Neuron (in vitro differentiated cells): ENCODE measurements at regions not wholly inside any gene's neighbourhood (a gene's known extent, or its start where the extent isn't known, plus 50 kb on each side); places are given as distances from the start of the nearest gene placed in this dataset.

Experiments used
- H2AFZ ChIP-seq: one replicate; pipeline ENCODE4 v1.6.1; 2013; ENCODE audit warnings: low read depth, mild to moderate bottlenecking, inconsistent platforms, low read length, moderate library complexity
- H3K27me3 ChIP-seq: one replicate; pipeline ENCODE4 v1.6.1; 2013; ENCODE audit warnings: low read length; ENCODE audit not compliant: insufficient read depth
- H3K36me3 ChIP-seq: one replicate; pipeline ENCODE4 v1.6.1; 2013; ENCODE audit warnings: low read length; ENCODE audit not compliant: insufficient read depth
- H3K4me1 ChIP-seq: one replicate; pipeline ENCODE4 v1.6.1; 2013; ENCODE audit warnings: low read length; ENCODE audit not compliant: insufficient read depth
- H3K4me3 ChIP-seq: 2 replicates; pipeline ENCODE4 v1.5.1; 2013; ENCODE audit warnings: mild to moderate bottlenecking, low read length, moderate library complexity
- H3K9me3 ChIP-seq: one replicate; pipeline ENCODE4 v1.6.1; 2013; ENCODE audit warnings: low read length

DNA sequence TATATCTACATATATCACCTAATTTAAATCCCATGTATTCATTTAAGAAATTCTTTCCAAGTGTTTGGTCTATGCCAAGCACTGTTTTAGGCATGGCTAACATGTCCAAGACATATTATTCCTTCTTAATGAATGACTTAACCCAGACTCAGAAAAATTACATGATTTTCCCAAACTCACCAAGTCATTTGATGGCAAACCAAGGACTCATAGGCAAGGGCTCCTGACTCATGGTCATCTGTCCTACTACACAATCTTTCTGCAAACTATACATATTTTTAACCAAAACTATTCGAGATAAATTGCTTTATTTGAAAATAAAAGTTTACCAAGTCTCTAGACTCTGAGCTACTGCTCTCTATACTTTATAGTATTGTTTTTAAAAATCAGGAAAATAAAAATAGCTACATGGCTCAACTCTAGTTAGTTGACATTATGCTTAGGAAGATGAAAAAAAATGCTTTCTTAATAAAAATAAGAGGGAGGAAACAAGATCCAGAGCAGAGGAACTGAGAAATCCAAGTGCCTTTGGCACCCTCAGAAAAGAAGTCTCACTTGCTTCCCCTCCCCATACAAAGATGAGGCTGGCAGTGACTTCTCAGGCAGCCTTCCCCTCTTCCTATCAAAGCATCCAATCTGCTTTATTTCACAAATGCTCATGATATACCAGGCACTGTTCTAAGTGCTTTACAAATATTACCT, 182.2 kb downstream of the RSL24D1 start:
- H3K4me1 ChIP-seq: no peaks in the 10 kb centered on the region
- no peaks in the 10 kb centered on the region for H3K36me3 ChIP-seq
- H2AFZ ChIP-seq: no peak overlapping the region
- H3K9me3 ChIP-seq: no peaks in the 10 kb centered on the region
- no peak overlapping the region for H3K4me3 ChIP-seq
- H3K27me3 ChIP-seq: peaks cover 14% of the 10 kb centered on the region

DNA sequence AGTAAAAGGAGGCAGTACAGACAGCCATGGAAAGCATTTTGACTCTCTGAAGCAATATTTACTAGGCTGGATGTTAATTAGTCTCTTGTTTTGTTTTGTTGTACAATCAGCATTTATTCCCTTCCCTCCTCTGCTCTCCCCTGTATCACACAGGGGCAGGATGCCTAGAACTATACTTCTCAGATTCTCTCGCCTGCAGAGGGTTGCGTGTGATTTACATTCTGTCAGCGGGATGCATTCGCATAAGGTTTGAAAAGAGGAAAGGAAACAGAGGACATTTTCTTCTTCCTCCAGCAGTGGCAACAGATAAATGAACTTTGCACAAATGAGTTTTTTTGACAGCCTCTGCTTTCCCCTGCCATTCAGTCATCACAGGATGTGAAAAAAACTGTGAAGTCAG, 188.3 kb downstream of the RSL24D1 start:
- Histone ChIP-seq H3K4me3 (no peak overlapping the region), H3K36me3 (no peaks in the 10 kb centered on the region), H3K4me1 (peaks cover 3% of the 10 kb centered on the region), H3K9me3 (no peaks in the 10 kb centered on the region), H2AFZ (no peak overlapping the region), H3K27me3 (peaks cover 23% of the 10 kb centered on the region)

DNA sequence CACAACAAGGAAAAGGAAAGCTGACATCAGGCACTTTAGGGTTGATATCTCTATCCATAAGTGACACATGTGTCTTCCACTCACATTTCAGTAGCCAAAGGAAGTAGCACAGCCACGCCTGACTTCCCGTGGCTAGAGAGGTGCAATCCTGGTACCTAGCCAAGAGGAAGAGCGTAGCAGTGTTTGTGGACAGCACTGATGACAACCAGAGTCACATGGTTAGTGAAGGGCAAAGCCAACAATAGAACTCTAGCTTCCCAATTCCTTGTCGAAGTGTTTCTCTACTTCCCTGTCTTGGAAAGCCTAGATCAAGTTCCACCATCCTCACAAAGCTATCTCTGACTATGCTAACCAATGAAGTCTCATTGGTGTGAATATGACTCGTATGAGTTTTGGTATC, 189.2 kb downstream of the RSL24D1 start:
- H3K9me3 ChIP-seq: no peaks in the 10 kb centered on the region
- H3K27me3 ChIP-seq: peaks cover 23% of the 10 kb centered on the region
- no peaks in the 10 kb centered on the region for H3K36me3 ChIP-seq
- peaks cover 3% of the 10 kb centered on the region for H3K4me1 ChIP-seq
- no peak overlapping the region for H2AFZ ChIP-seq
- H3K4me3 ChIP-seq: no peak overlapping the region

DNA sequence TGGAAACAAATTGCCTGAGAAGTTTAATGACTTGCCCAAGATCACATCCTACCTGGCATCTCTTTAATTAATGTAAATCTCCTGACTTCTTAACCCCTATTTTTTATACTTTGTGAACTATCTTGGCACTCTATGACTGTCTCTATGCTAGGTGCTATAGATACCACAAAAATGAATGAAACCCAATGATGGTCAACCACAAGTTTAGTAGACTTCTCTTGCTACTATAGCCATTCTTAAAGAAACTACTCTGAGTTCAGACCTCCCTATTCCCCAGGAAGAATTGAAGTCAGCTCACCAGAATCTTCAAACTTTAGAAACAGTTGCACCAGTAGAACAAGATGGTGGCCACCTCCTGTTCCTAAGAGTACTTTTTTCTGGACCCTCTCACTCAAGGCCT, 191.1 kb downstream of the RSL24D1 start:
- Histone ChIP-seq H3K4me3 (no peak overlapping the region), H3K36me3 (no peaks in the 10 kb centered on the region), H3K4me1 (peaks cover 3% of the 10 kb centered on the region), H3K27me3 (peaks cover 19% of the 10 kb centered on the region), H3K9me3 (no peaks in the 10 kb centered on the region), H2AFZ (no peak overlapping the region)

DNA sequence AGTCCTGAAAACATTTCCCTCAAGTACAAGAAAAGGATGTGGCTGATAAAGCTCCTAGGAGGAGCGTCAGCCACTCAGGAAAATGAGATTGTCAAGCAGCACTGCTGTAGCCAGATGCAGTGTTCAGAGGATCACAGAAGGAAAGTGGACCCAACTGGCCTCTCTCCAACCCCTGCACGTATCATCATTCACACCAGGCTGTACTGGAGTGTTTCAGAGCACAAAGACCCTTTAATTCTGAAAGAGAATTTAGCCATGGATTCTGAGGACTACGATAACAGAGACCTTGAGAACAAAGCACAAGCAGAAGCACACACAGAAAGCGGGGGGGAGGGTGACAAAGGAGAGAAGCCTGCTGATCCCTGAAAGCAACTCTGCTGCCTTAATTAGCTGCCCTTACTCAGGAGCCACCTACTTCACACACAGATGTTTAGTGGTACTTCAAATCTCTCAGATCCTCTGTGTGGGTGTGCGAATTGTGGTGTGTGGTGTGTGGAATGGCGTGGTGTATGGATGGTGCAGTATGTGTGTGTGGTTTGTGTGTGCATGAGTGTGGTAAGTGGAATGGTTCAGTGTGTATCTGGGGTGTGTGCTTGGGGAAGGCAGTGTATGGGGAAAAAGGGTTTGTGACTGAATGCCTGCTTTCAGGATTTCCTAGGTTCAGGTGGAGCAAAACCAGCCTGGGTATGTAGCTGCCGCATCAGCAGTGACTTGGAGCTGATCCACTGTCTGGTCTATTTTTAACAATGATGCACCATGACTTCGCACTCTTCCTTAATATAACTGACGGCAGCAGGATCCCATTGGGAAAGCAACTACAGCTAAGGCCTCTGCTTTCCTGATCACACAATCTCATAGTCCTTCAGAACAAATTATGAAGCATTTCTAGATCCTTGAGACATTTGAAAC, 192.5 kb downstream of the RSL24D1 start:
- Histone ChIP-seq H3K9me3 (no peaks in the 10 kb centered on the region), H3K36me3 (no peaks in the 10 kb centered on the region), H3K4me3 (no peak overlapping the region), H2AFZ (no peak overlapping the region), H3K4me1 (peaks cover 3% of the 10 kb centered on the region), H3K27me3 (peaks cover 8% of the 10 kb centered on the region)

DNA sequence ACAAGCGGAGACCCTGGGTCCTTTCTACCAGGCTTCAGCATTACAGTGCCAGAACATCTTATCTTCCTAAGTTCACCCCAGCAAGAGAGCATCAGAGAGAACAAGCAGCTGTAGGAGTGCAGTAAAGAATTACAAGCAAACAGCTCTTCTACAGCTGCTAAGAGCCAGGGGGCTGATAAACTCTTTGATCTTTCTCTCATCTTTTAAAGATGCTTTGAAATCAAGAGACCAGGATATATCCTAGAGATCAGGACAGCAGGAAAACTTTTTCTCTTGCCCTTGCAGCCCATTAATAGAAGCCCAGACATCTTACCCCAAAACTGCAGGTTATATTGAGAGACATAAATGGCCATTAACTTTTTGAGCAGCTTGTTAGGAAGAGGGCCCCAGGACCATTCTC, 198.1 kb downstream of the RSL24D1 start:
- Histone ChIP-seq H3K36me3 (no peaks in the 10 kb centered on the region), H3K4me1 (no peaks in the 10 kb centered on the region), H3K4me3 (no peak overlapping the region), H3K9me3 (no peaks in the 10 kb centered on the region), H2AFZ (no peak overlapping the region), H3K27me3 (no peaks in the 10 kb centered on the region)

DNA sequence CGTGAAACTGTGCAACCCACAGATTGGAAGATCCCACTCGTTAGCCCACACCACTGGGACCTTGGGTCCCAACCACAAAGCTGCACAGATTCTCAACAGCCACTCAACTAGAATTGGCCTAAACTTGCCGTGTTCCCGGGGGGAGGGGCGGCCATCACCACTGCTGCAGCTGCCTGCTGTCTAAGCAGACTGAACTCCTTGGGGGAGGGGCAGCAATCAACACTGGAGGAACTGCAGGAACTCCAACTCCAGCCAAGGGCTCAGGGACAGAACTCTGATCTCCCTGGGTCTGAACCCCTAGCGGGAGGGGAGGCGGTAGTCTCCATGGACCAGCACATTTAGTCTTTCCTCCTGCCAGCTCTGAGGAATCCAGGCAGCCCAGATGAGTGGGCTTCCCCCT, 205.9 kb downstream of the RSL24D1 start:
- H3K27me3 ChIP-seq: no peaks in the 10 kb centered on the region
- H3K9me3 ChIP-seq: no peaks in the 10 kb centered on the region
- H3K36me3 ChIP-seq: no peaks in the 10 kb centered on the region
- H2AFZ ChIP-seq: no peak overlapping the region
- no peaks in the 10 kb centered on the region for H3K4me1 ChIP-seq
- no peak overlapping the region for H3K4me3 ChIP-seq

DNA sequence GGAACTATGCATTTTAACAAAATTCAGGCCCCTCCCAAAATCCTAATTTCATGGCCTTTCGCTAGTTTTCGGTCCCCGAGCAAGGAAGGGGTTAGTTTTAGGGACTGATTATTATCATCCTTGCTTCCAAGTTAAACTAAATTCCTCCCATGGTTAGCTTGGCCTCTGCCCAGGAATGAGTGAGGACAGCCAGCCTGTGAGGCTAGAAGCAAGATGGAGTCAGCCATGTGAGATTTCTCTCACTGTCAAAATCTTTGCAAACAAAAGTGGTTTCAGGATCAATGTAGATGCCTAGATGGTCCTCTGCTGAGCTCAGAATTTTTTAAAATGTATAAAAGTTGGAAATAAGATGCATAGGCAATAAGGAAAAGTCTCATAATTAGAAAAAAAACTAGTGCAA, 208.9 kb downstream of the RSL24D1 start:
- H3K4me1 ChIP-seq: no peaks in the 10 kb centered on the region
- H3K36me3 ChIP-seq: no peaks in the 10 kb centered on the region
- H2AFZ ChIP-seq: no peak overlapping the region
- no peaks in the 10 kb centered on the region for H3K27me3 ChIP-seq
- no peak overlapping the region for H3K4me3 ChIP-seq
- H3K9me3 ChIP-seq: no peaks in the 10 kb centered on the region

DNA sequence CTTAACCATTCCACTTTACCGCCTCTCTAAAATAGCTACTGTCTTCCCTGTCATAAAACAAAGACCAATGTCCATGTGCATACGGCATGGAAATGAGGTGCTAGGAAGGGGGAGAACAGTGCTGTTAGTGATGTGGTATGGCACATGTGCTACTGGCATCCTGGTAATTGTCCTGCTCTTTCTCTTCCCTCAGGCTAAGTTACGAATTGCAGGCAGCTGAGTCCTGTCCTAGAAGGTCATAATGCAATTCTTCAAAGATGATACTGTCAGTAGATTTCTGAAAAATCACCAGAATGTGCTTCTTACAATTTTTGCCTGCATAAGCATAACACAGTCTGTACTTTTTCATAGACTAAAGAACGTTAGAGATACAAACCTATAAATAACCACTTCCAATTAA, 216.8 kb downstream of the RSL24D1 start:
- Histone ChIP-seq H2AFZ (no peak overlapping the region), H3K4me1 (no peaks in the 10 kb centered on the region), H3K27me3 (no peaks in the 10 kb centered on the region), H3K4me3 (no peak overlapping the region), H3K9me3 (no peaks in the 10 kb centered on the region), H3K36me3 (no peaks in the 10 kb centered on the region)

DNA sequence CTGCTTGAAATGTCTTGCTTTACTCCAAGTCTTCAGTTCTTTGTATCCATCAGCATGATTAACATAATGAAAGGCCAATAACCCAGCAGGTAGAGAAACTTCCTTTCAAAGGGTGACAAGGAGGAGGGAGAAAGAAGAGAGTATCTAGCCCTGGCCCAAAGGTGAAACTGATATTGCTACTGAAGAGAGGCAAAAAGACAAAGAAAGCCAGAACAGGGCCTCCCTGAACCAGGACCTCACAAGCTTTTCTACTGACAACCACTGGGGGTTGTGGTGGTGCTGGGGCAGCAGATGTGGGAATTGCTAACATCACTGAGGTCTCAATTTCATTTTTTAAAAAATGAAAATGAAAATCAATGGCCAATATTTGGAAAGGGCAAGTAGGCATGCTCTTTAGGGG, 234.1 kb downstream of the RSL24D1 start:
- Histone ChIP-seq H3K9me3 (no peaks in the 10 kb centered on the region), H3K4me3 (no peak overlapping the region), H3K36me3 (no peaks in the 10 kb centered on the region), H3K27me3 (no peaks in the 10 kb centered on the region), H3K4me1 (no peaks in the 10 kb centered on the region), H2AFZ (no peak overlapping the region)

DNA sequence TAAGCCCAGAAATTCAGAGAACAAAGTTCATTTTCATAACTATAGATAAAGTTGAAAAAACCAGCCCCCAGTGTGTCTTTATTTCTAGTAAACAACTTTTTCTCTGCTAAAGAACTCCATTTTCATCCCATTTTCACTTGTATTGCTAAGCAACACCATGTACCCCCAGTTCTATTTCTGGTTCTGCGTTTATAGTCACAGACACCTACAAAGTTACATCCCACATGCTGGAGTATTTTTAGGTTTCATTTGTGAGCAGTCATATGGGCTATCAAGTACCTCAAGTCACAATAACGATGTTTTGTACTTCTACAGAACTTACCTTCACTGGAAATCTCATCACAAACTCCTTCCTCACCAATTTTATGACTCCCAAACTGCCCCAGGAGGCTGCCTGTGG, 236.5 kb downstream of the RSL24D1 start:
- H3K36me3 ChIP-seq: no peaks in the 10 kb centered on the region
- no peaks in the 10 kb centered on the region for H3K27me3 ChIP-seq
- H3K4me1 ChIP-seq: no peaks in the 10 kb centered on the region
- no peaks in the 10 kb centered on the region for H3K9me3 ChIP-seq
- H2AFZ ChIP-seq: no peak overlapping the region
- H3K4me3 ChIP-seq: no peak overlapping the region

DNA sequence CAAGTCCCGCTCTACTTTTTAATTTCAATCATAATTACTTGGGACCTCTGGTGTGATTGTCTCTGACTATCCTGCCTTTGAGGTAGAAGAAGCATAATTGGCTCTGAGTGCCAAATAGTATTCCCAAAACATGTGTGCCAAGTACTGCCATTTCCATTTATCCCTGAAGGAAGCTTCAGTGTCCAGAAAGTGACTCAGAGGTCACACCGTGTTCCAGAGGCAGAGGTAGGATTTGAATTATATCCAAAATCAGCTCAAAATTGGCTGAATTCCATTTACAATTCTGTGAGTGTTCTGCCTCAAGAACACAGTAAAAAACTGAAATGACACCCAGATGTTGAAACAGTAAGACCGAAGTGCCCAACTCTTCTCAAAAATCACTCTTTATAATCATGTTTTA, 255.3 kb downstream of the RSL24D1 start:
- Histone ChIP-seq H3K9me3 (no peaks in the 10 kb centered on the region), H3K36me3 (no peaks in the 10 kb centered on the region), H2AFZ (no peak overlapping the region), H3K27me3 (no peaks in the 10 kb centered on the region), H3K4me3 (no peak overlapping the region), H3K4me1 (no peaks in the 10 kb centered on the region)

DNA sequence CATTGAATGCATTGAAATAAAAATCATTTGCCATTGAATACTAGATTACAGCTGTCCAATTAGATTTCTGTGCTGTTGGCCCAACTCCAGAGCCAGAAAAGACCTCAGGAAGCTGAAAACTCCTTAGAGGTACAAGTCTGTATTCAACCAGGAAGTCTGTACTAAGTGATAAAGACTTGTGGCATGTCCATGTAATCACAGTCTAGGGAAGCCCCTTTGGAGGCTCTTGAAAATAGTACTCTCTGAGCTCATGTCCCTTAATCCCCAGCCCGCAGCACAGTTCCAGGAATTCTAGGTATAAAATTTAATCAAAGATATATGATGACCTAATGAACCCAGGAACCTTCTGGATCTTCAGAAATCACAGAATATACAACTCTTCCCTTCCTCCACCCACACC, 279.4 kb downstream of the RSL24D1 start:
- no peaks in the 10 kb centered on the region for H3K27me3 ChIP-seq
- H3K36me3 ChIP-seq: no peaks in the 10 kb centered on the region
- H3K4me1 ChIP-seq: no peaks in the 10 kb centered on the region
- H2AFZ ChIP-seq: no peak overlapping the region
- no peaks in the 10 kb centered on the region for H3K9me3 ChIP-seq
- H3K4me3 ChIP-seq: no peak overlapping the region
